IMR-90 (cell line): ENCODE measurements at regions not wholly inside any gene's neighbourhood (a gene's known extent, or its start where the extent isn't known, plus 50 kb on each side); places are given as distances from the start of the nearest gene placed in this dataset.

ENCODE experiments used
- ATAC-seq: fragments of 200-7000 bp; cut with Tn5 transposase; 2 replicates; pipeline ENCODE4 v1.9.1; 2020; ENCODE audit warnings: low read depth, mild to moderate bottlenecking, moderate library complexity
- BruUV-seq: library from RNA; stranded (reverse); fragments of 400-500 nt; replicated peaks from 2 replicates; lab custom pipeline; 2021; lab: Mats Ljungman, UMichigan
- CTCF ChIA-PET: fragments of 300-600 bp; formaldehyde crosslinking; extraction: SDS; loops from one replicate; lab custom pipeline; 2021; ENCODE audit warnings: antibody characterized with exemption; lab: Yijun Ruan, JAX
- POLR2A ChIA-PET: fragments of 300-600 bp; sonication (Branson Sonifier 250); formaldehyde crosslinking; loops from one replicate; lab custom pipeline; 2022; ENCODE audit warnings: antibody characterized with exemption; ENCODE audit not compliant: unreplicated experiment; lab: Charles Lee
- DNase-seq: peaks from one replicate; pipeline ENCODE4 v3.0.0; 2013
- H2AFZ ChIP-seq: replicated peaks from 2 replicates; pipeline ENCODE3; 2013; ENCODE audit warnings: low read length, mild to moderate bottlenecking; ENCODE audit not compliant: poor library complexity
- H2AK5ac ChIP-seq: 2 replicates; pipeline ENCODE4 v1.6.1; 2013; ENCODE audit warnings: low read depth, low read length, inconsistent platforms
- H2AK9ac ChIP-seq: replicated peaks from 2 replicates; pipeline ENCODE3; 2013; ENCODE audit warnings: mild to moderate bottlenecking, low read depth, low read length, moderate library complexity; ENCODE audit not compliant: poor library complexity
- H2BK120ac ChIP-seq: 2 replicates; pipeline ENCODE4 v1.6.1; 2013; ENCODE audit warnings: low read depth, low read length, inconsistent platforms
- H2BK15ac ChIP-seq: 3 replicates; pipeline ENCODE4 v1.6.1; 2013; ENCODE audit warnings: low read depth, low read length, inconsistent platforms
- H2BK20ac ChIP-seq: 2 replicates; pipeline ENCODE4 v1.6.1; 2013; ENCODE audit warnings: low read depth, mild to moderate bottlenecking, inconsistent platforms, low read length, moderate library complexity
- H2BK5ac ChIP-seq: 2 replicates; pipeline ENCODE4 v1.6.1; 2013; ENCODE audit warnings: mild to moderate bottlenecking, low read depth, low read length, inconsistent platforms; ENCODE audit not compliant: poor library complexity, severe bottlenecking
- H3K14ac ChIP-seq: replicated peaks from 2 replicates; pipeline ENCODE4 v1.6.1; 2013; ENCODE audit warnings: low read depth, low read length, inconsistent platforms
- H3K18ac ChIP-seq: 2 replicates; pipeline ENCODE4 v1.6.1; 2013; ENCODE audit warnings: low read depth, low read length, control low read depth
- H3K23ac ChIP-seq: 2 replicates; pipeline ENCODE4 v1.6.1; 2013; ENCODE audit warnings: low read depth, low read length, inconsistent platforms
- H3K27ac ChIP-seq: 2 replicates; pipeline ENCODE4 v1.5.1; 2013; ENCODE audit warnings: mild to moderate bottlenecking, control low read depth, low read length; ENCODE audit not compliant: insufficient read depth
- H3K27me3 ChIP-seq: 2 replicates; pipeline ENCODE4 v1.6.1; 2013; ENCODE audit warnings: low read length; ENCODE audit not compliant: control insufficient read depth, insufficient read depth
- H3K36me3 ChIP-seq: 2 replicates; pipeline ENCODE4 v1.6.1; 2013; ENCODE audit warnings: low read length, mixed read lengths; ENCODE audit not compliant: control insufficient read depth, insufficient read depth
- H3K4ac ChIP-seq: 2 replicates; pipeline ENCODE4 v1.6.1; 2013; ENCODE audit warnings: low read depth, low read length, inconsistent platforms
- H3K4me1 ChIP-seq: 2 replicates; pipeline ENCODE4 v1.6.1; 2013; ENCODE audit warnings: low read length, mixed read lengths; ENCODE audit not compliant: control insufficient read depth, insufficient read depth
- H3K4me2 ChIP-seq: 2 replicates; pipeline ENCODE4 v1.6.1; 2013; ENCODE audit warnings: low read depth, mild to moderate bottlenecking, control low read depth, low read length, moderate library complexity
- H3K4me3 ChIP-seq: 2 replicates; pipeline ENCODE4 v1.5.1; 2013; ENCODE audit warnings: low read depth, mild to moderate bottlenecking, control low read depth, low read length, moderate library complexity; ENCODE audit not compliant: insufficient read depth
- H3K56ac ChIP-seq: 2 replicates; pipeline ENCODE4 v1.6.1; 2013; ENCODE audit warnings: low read length, inconsistent platforms; ENCODE audit not compliant: insufficient read depth; ENCODE audit errors: extremely low read depth
- H3K79me1 ChIP-seq, 2 experiments: 2 replicates each; pipeline ENCODE4 v1.6.1; 2013; ENCODE audit warnings: low read length in 2 of 2, inconsistent platforms in 1 of 2, low read depth in 1 of 2
- H3K9ac ChIP-seq: 2 replicates; pipeline ENCODE4 v1.6.1; 2013; ENCODE audit warnings: low read depth, low read length, control low read depth
- H3K9me1 ChIP-seq: 2 replicates; pipeline ENCODE4 v1.6.1; 2013; ENCODE audit warnings: low read length, inconsistent platforms; ENCODE audit not compliant: insufficient read depth
- H3K9me3 ChIP-seq: 2 replicates; pipeline ENCODE4 v1.6.1; 2013; ENCODE audit warnings: low read length; ENCODE audit not compliant: control insufficient read depth, insufficient read depth
- H4K20me1 ChIP-seq: 2 replicates; pipeline ENCODE4 v1.6.1; 2013; ENCODE audit warnings: low read length, inconsistent platforms; ENCODE audit not compliant: insufficient read depth
- H4K5ac ChIP-seq: 2 replicates; pipeline ENCODE4 v1.6.1; 2013; ENCODE audit warnings: mild to moderate bottlenecking, low read depth, low read length, control low read depth
- H4K8ac ChIP-seq, 2 experiments: 2 replicates each; pipeline ENCODE4 v1.6.1; 2013; ENCODE audit warnings: low read depth in 2 of 2, low read length in 2 of 2, control low read depth in 1 of 2, inconsistent platforms in 1 of 2
- H4K91ac ChIP-seq: 2 replicates; pipeline ENCODE4 v1.6.1; 2013; ENCODE audit warnings: low read depth, low read length, inconsistent platforms; ENCODE audit not compliant: insufficient read depth
- BHLHE40 ChIP-seq: fragments of 150-350 bp; IDR thresholded peaks from 2 replicates; pipeline ENCODE4 v1.6.1; 2016; ENCODE audit warnings: mild to moderate bottlenecking, low read depth, low read length
- CEBPB ChIP-seq: IDR thresholded peaks from 2 replicates; pipeline ENCODE4 v1.6.1; 2012; ENCODE audit warnings: low read depth, low read length, improper control_type of control experiment
- FOS ChIP-seq: fragments of 150-350 bp; IDR thresholded peaks from 2 replicates; pipeline ENCODE4 v1.6.1; 2016; ENCODE audit warnings: low read depth, low read length
- MAFK ChIP-seq: IDR thresholded peaks from 2 replicates; pipeline ENCODE4 v1.6.1; 2012; ENCODE audit warnings: low read depth, low read length, improper control_type of control experiment
- NFE2L2 ChIP-seq: fragments of 150-350 bp; IDR thresholded peaks from 2 replicates; pipeline ENCODE4 v1.6.1; 2016; ENCODE audit warnings: low read depth, mild to moderate bottlenecking, low read length
- POLR2A ChIP-seq: IDR thresholded peaks from 2 replicates; pipeline ENCODE4 v1.6.1; 2012; ENCODE audit warnings: mild to moderate bottlenecking, low read depth, low read length
- RAD21 ChIP-seq: IDR thresholded peaks from 2 replicates; pipeline ENCODE4 v1.6.1; 2012; ENCODE audit warnings: low read length, improper control_type of control experiment
- RCOR1 ChIP-seq: IDR thresholded peaks from 2 replicates; pipeline ENCODE4 v1.6.1; 2012; ENCODE audit warnings: mild to moderate bottlenecking, low read length, improper control_type of control experiment; ENCODE audit not compliant: insufficient replicate concordance
- SMC3 ChIP-seq: fragments of 150-350 bp; IDR thresholded peaks from 2 replicates; pipeline ENCODE4 v1.6.1; 2016; ENCODE audit warnings: low read depth, mild to moderate bottlenecking, antibody characterized with exemption, low read length, moderate library complexity
- USF2 ChIP-seq: fragments of 150-350 bp; IDR thresholded peaks from 2 replicates; pipeline ENCODE4 v1.6.1; 2017; ENCODE audit warnings: mild to moderate bottlenecking, antibody characterized with exemption, low read length, low read depth
- whole genome bisulfite sequencing, 2 experiments: methylation state at CpG; one replicate each; pipeline versions ENCODE4 v1.1.5 to v1.1.7; 2013; ENCODE audit warnings: missing lambda C conversion rate in 2 of 2; ENCODE audit not compliant: insufficient read length in 1 of 2; ENCODE audit errors: extremely low coverage in 2 of 2; 5-methylcytosine and 5-hydroxymethylcytosine counted together
- dilution Hi-C: fragments of 300-500 bp; cut with HindIII; formaldehyde crosslinking; loops from one replicate; pipeline ENCODE4 v1.14.3; 2018; ENCODE audit warnings: low sequenced_read_pairs; ENCODE audit not compliant: unreplicated experiment
- in situ Hi-C: fragments of 300-500 bp; cut with MboI; formaldehyde crosslinking; loops from 3 replicates; pipeline ENCODE4 v1.14.3; 2019; ENCODE audit warnings: low sequenced_read_pairs, inconsistent platforms, mixed read lengths
- intact Hi-C: fragments of 100-400 bp; cut with micrococcal nuclease; formaldehyde crosslinking; loops from 2 replicates; pipeline ENCODE4 v1.10.0; 2022
- TF ChIP-seq, protein P1 (sequence below): conservative IDR thresholded peaks from 2 replicates; pipeline ENCODE4 v1.5.1; 2012; ENCODE audit warnings: mild to moderate bottlenecking, low read depth, low read length, improper control_type of control experiment
- TF ChIP-seq, protein P2 (sequence below): fragments of 150-350 bp; IDR thresholded peaks from 2 replicates; pipeline ENCODE4 v1.6.1; 2016; ENCODE audit warnings: low read depth, mild to moderate bottlenecking, low read length, moderate library complexity, borderline replicate concordance

DNA sequence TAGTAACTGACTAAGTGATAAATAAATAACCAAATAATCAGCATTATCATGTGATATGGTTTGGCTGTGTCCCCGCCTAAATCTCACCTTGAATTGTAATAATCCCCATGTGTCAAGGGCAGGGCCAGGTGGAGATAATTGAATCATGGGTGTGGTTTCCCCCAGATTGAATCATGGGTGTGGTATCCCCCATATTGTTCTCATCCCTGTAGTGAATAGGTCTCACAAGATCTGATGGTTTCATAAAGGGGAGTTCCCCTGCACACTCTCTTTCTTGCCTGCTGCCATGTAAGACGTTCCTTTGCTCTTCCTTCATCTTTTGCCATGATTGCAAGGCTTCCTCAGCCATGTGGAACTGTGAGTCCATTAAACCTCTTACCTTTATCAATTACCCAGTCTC, 72.1 kb upstream of the NRP1 start:
- H4K91ac ChIP-seq, result no peak overlapping the region
- no CpG with 5 or more reads among the region's 2 CpGs for WGBS, 2 experiments
- no TSS peak for BruUV-seq
- TF ChIP-seq SMC3 (no peak), CEBPB (no peak), NFE2L2 (no peak), USF2 (no peak), RCOR1 (no peak), BHLHE40 (no peak), POLR2A (no peak), MAFK (no peak), FOS (no peak), RAD21 (no peak)
- TF ChIP-seq, protein P1, sequence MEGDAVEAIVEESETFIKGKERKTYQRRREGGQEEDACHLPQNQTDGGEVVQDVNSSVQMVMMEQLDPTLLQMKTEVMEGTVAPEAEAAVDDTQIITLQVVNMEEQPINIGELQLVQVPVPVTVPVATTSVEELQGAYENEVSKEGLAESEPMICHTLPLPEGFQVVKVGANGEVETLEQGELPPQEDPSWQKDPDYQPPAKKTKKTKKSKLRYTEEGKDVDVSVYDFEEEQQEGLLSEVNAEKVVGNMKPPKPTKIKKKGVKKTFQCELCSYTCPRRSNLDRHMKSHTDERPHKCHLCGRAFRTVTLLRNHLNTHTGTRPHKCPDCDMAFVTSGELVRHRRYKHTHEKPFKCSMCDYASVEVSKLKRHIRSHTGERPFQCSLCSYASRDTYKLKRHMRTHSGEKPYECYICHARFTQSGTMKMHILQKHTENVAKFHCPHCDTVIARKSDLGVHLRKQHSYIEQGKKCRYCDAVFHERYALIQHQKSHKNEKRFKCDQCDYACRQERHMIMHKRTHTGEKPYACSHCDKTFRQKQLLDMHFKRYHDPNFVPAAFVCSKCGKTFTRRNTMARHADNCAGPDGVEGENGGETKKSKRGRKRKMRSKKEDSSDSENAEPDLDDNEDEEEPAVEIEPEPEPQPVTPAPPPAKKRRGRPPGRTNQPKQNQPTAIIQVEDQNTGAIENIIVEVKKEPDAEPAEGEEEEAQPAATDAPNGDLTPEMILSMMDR, result no peak
- TF ChIP-seq, protein P2, sequence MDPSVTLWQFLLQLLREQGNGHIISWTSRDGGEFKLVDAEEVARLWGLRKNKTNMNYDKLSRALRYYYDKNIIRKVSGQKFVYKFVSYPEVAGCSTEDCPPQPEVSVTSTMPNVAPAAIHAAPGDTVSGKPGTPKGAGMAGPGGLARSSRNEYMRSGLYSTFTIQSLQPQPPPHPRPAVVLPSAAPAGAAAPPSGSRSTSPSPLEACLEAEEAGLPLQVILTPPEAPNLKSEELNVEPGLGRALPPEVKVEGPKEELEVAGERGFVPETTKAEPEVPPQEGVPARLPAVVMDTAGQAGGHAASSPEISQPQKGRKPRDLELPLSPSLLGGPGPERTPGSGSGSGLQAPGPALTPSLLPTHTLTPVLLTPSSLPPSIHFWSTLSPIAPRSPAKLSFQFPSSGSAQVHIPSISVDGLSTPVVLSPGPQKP, result no peak
- in situ Hi-C loops, result no loop called here
- H3K4me2 ChIP-seq, result no peak overlapping the region
- intact Hi-C loops, result no loop called here
- H2AFZ ChIP-seq, result no peak overlapping the region
- no peak overlapping the region for H4K5ac ChIP-seq
- H2AK5ac ChIP-seq, result no peak overlapping the region
- H3K4ac ChIP-seq, result no peak overlapping the region
- H3K4me3 ChIP-seq, result no peak overlapping the region
- H3K79me1 ChIP-seq, result no peaks in the 10 kb centered on the region
- H3K36me3 ChIP-seq, result no peaks in the 10 kb centered on the region
- peaks cover 3% of the 10 kb centered on the region; the same call in 1 of the 2 replicates for H3K27me3 ChIP-seq
- H2BK5ac ChIP-seq, result no peak overlapping the region
- no peak overlapping the region for H2BK120ac ChIP-seq
- no peak for DNase-seq
- CTCF ChIA-PET, result no interaction called here
- no peak overlapping the region for H2BK20ac ChIP-seq
- H4K20me1 ChIP-seq, result no peaks in the 10 kb centered on the region
- no peak overlapping the region for H2BK15ac ChIP-seq
- H3K4me1 ChIP-seq, result no peaks in the 10 kb centered on the region
- H3K14ac ChIP-seq, result no peak overlapping the region
- H3K27ac ChIP-seq, result no peak overlapping the region
- no peak overlapping the region for H3K23ac ChIP-seq
- no peak for ATAC-seq
- no peak overlapping the region for H3K9ac ChIP-seq
- no peak overlapping the region for H3K56ac ChIP-seq
- H3K9me1 ChIP-seq, result no peaks in the 10 kb centered on the region
- dilution Hi-C loops, result no loop called here
- no peak overlapping the region for H2AK9ac ChIP-seq
- H3K9me3 ChIP-seq, result no peaks in the 10 kb centered on the region
- POLR2A ChIA-PET, result no interaction called here
- no peak overlapping the region for H4K8ac ChIP-seq
- H3K18ac ChIP-seq, result no peak overlapping the region
